Transverse colon (tissue), 4 donors: ENCODE measurements at regions not wholly inside any gene's neighbourhood (a gene's known extent, or its start where the extent isn't known, plus 50 kb on each side); places are given as distances from the start of the nearest gene placed in this dataset.

Experiments
- DNase-seq: peaks from one replicate; pipeline ENCODE4 v3.0.0-alpha.2; 2019
- H3K27ac ChIP-seq, 4 donors: fragments of 200-600 bp; sonication (generic); 2 replicates each; pipeline ENCODE4 v1.5.1; 2016 to 2018; ENCODE audit warnings: inconsistent platforms in 4 of 4
- H3K27me3 ChIP-seq: fragments of 200-600 bp; sonication (generic); 2 replicates; pipeline ENCODE4 v1.5.1; 2017; ENCODE audit warnings: inconsistent platforms
- H3K36me3 ChIP-seq, 4 donors: fragments of 200-600 bp; sonication (generic); 2 replicates each; pipeline ENCODE4 v1.5.1; 2017 to 2019; ENCODE audit warnings: inconsistent platforms in 4 of 4
- H3K4me1 ChIP-seq, 4 donors: fragments of 200-600 bp; sonication (generic); 2 replicates each; pipeline ENCODE4 v1.5.1; 2017 to 2020; ENCODE audit warnings: inconsistent platforms in 4 of 4
- H3K4me3 ChIP-seq, 4 donors: fragments of 200-600 bp; sonication (generic); 1 replicate in 1 of 4; 2 replicates in 3 of 4; pipeline versions ENCODE4 v1.5.1 to v1.6.1; 2017 to 2019; ENCODE audit warnings: inconsistent platforms in 4 of 4
- H3K9me3 ChIP-seq, 2 donors: fragments of 200-600 bp; sonication (generic); 2 replicates each; pipeline ENCODE4 v1.5.1; 2017 to 2019; ENCODE audit warnings: inconsistent platforms in 2 of 2
- CTCF ChIP-seq, 5 experiments: fragments of 200-600 bp in 3 of 5; fragments of 450-650 bp in 2 of 5; sonication (generic) in 3 of 5; IDR thresholded peaks; 1 replicate in 2 of 5; 2 replicates in 3 of 5; pipeline ENCODE4 v1.5.1; 2016 to 2017; ENCODE audit warnings: antibody characterized with exemption in 5 of 5, inconsistent platforms in 3 of 5, mild to moderate bottlenecking in 2 of 5, moderate library complexity in 1 of 5
- EP300 ChIP-seq: sonication (generic); formaldehyde crosslinking; IDR thresholded peaks from one replicate; pipeline ENCODE4 v1.6.1; 2017; ENCODE audit warnings: antibody characterized with exemption, low read depth
- POLR2A ChIP-seq: fragments of 450-650 bp; IDR thresholded peaks from one replicate; pipeline ENCODE4 v1.6.1; 2016; ENCODE audit warnings: antibody characterized with exemption, mild to moderate bottlenecking, moderate library complexity
- POLR2AphosphoS5 ChIP-seq, 3 donors: sonication (generic); formaldehyde crosslinking; IDR thresholded peaks; one replicate each; pipeline ENCODE4 v1.6.1; 2016; ENCODE audit warnings: antibody characterized with exemption in 3 of 3
- WGBS, 2 donors: methylation state at CpG; one replicate each; pipeline ENCODE4 v1.1.5; 2018; ENCODE audit warnings: low coverage in 1 of 2; 5-methylcytosine and 5-hydroxymethylcytosine counted together
- in situ Hi-C, 4 donors: fragments of 200-750 bp; cut with MboI; loops; one replicate each; pipeline versions ENCODE4 v1.15.0 to v1.15.1; 2017; ENCODE audit warnings: low sequenced_read_pairs in 3 of 4, low pct_ligation_motif_present in 1 of 4, low pct_unique_long_range_greater_than_20kb in 1 of 4
- intact Hi-C: fragments of 100-400 bp; cut with DNase I; formaldehyde crosslinking; loops from one replicate; pipeline ENCODE4 v1.15.1; 2023; ENCODE audit warnings: low total_unique reads

DNA sequence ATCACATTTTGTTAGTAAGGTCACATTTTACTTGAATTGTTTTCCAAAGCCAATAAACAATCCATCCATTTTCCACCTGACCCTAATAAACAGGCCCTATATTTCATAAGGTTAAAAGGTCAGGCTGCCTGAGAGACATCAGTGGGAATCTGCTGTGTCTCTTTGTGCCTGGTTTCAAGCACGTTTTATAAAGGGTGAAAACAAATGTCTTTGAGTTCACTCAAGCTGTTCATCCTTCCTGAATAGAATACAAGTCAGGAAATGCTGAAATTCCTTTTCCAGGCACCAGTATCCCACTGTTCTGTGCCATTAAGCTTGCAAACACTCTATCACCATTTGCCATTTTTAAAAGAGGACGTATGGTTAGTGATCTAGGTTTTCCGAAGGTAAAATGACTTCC lies 67.5 kb upstream of the SPATA13 start:
- in situ Hi-C loops: no loop called here
- intact Hi-C loops: loop anchor here (5.0 kb wide), 1 partner anchor 1834 kb away; no protein-coding TSS in a partner anchor
- Histone ChIP-seq H3K27ac (no peak overlapping the region), H3K36me3 (no peaks in the 10 kb centered on the region), H3K9me3 (no peaks in the 10 kb centered on the region), H3K27me3 (no peaks in the 10 kb centered on the region), H3K4me1 (peaks cover 0 to 2% (median under 1%) of the 10 kb centered on the region in 4 donors), H3K4me3 (no peak overlapping the region)
- 64 to 76% methylated on average over 3 of the region's 3 CpGs for WGBS, 2 donors
- DNase-seq: no peak
- TF ChIP-seq POLR2AphosphoS5 (IDR thresholded peaks at IDR 0.05) (no peak), EP300 (no peak), CTCF (IDR thresholded peaks at IDR 0.05) (no peak), POLR2A (no peak)

DNA sequence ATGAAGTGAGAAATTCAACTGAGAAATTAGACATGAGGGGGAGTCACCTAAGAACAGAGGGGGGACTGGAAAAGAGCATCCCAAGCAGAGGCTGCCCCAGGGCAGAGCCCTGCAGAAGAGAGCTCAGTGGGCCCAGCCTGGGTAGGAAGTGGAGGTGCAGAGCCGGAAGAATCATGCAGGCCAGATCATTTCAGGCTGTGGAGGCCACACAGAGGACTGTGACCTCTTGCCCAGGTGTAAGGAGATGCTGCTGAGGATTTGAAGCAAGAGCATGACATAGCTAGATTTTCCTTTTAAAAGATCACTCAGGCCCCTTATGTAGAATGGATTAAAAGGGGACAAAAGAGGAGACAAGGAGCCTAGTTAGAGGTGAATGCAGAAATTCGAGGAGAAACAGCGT lies 63.9 kb upstream of the SPATA13 start:
- intact Hi-C loops (no loop called here), in situ Hi-C loops (no loop called here)
- Histone ChIP-seq H3K4me1 (peaks cover 0 to 10% (median 0%) of the 10 kb centered on the region in 4 donors), H3K27ac (no peak overlapping the region), H3K27me3 (no peaks in the 10 kb centered on the region), H3K4me3 (no peak overlapping the region), H3K36me3 (no peaks in the 10 kb centered on the region), H3K9me3 (no peaks in the 10 kb centered on the region)
- no peak for TF ChIP-seq CTCF (IDR thresholded peaks at IDR 0.05)
- no peak for TF ChIP-seq POLR2AphosphoS5 (IDR thresholded peaks at IDR 0.05)
- no peak for TF ChIP-seq EP300
- TF ChIP-seq POLR2A: no peak
- DNase-seq: no peak
- 91 to 100% methylated on average over 2 to 3 of the region's 3 CpGs for WGBS, 2 donors

- Histone ChIP-seq H3K4me3 (no peak overlapping the region), H3K9me3 (no peaks in the 10 kb centered on the region), H3K36me3 (no peaks in the 10 kb centered on the region), H3K27me3 (no peaks in the 10 kb centered on the region), H3K27ac (no peak overlapping the region), H3K4me1 (peaks cover 0 to 10% (median 0%) of the 10 kb centered on the region in 4 donors)
- TF ChIP-seq EP300 (no peak), CTCF (IDR thresholded peaks at IDR 0.05) (no peak)
- in situ Hi-C loops (no loop called here), intact Hi-C loops (no loop called here)
- WGBS, 2 donors: 72 to 85% methylated on average over 4 of the region's 4 CpGs
- DNase-seq: no peak
Measured at GRCh38 chr13:24097064-24097463, 63.5 kb upstream of the SPATA13 start.

DNA sequence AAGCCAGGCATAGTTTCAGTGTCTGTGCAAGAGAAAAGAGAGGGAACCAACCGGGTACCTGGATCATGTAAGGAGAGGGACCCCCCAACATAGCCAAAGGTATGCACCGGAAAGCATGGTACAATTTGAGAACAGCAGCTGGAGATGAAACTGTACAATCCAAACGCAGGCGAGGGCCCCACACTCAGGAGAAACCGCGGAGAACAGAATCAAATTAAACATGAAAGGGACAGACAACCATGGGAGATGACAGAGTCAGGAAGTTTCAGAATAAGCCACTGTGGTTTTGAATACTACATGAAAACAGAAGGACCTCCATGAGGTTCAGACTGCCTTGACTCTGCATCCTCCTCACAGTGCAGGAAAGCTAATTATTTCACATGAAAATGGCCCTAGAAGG lies 62.9 kb upstream of the SPATA13 start:
- Histone ChIP-seq H3K27ac (no peak overlapping the region), H3K27me3 (no peaks in the 10 kb centered on the region), H3K4me1 (peaks cover 0 to 10% (median 0%) of the 10 kb centered on the region in 4 donors), H3K9me3 (no peaks in the 10 kb centered on the region), H3K36me3 (no peaks in the 10 kb centered on the region), H3K4me3 (no peak overlapping the region)
- in situ Hi-C loops (no loop called here), intact Hi-C loops (no loop called here)
- DNase-seq: no peak
- TF ChIP-seq EP300: no peak
- TF ChIP-seq CTCF (IDR thresholded peaks at IDR 0.05): no peak
- 59 to 78% methylated on average over 6 of the region's 6 CpGs for WGBS, 2 donors
